ENCODE measurements at regions not wholly inside any gene's neighbourhood (a gene's known extent, or its start where the extent isn't known, plus 50 kb on each side); places are given as distances from the start of the nearest gene placed in this dataset.

- Histone ChIP-seq H3K9me3 (no peaks in the 10 kb centered on the region), H3K27me3 (no peaks in the 10 kb centered on the region), H3K4me3 (no peak overlapping the region), H3K4me1 (no peaks in the 10 kb centered on the region), H3K36me3 (replicated peaks in 1 of 2; ENCODE audit: insufficient read depth in 1 of 2, low read depth in 2 of 2) (no peaks in the 10 kb centered on the region), H3K27ac (no peak overlapping the region)
- TF ChIP-seq POLR2A (IDR thresholded peaks at IDR 0.05): no peak
- TF ChIP-seq, protein P1, sequence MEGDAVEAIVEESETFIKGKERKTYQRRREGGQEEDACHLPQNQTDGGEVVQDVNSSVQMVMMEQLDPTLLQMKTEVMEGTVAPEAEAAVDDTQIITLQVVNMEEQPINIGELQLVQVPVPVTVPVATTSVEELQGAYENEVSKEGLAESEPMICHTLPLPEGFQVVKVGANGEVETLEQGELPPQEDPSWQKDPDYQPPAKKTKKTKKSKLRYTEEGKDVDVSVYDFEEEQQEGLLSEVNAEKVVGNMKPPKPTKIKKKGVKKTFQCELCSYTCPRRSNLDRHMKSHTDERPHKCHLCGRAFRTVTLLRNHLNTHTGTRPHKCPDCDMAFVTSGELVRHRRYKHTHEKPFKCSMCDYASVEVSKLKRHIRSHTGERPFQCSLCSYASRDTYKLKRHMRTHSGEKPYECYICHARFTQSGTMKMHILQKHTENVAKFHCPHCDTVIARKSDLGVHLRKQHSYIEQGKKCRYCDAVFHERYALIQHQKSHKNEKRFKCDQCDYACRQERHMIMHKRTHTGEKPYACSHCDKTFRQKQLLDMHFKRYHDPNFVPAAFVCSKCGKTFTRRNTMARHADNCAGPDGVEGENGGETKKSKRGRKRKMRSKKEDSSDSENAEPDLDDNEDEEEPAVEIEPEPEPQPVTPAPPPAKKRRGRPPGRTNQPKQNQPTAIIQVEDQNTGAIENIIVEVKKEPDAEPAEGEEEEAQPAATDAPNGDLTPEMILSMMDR (IDR thresholded peaks at IDR 0.05): no peak
- no peak for DNase-seq
- intact Hi-C loops (cut with DNase I): no loop called here
- no peak for ATAC-seq
These were observed 406.6 kb upstream of the LARGE1 start for GRCh38 chr22:34326901-34327300.

GRCh38 chr22:34330432-34330831 is 410.2 kb upstream of the LARGE1 start:
- TF ChIP-seq, protein P1 (IDR thresholded peaks at IDR 0.05): no peak
- no peak for TF ChIP-seq POLR2A (IDR thresholded peaks at IDR 0.05)
- no peaks in the 10 kb centered on the region for H3K4me1 ChIP-seq
- H3K27me3 ChIP-seq: no peaks in the 10 kb centered on the region
- H3K27ac ChIP-seq: no peak overlapping the region
- H3K36me3 ChIP-seq (replicated peaks in 1 of 2; ENCODE audit: insufficient read depth in 1 of 2, low read depth in 2 of 2): no peaks in the 10 kb centered on the region
- no peaks in the 10 kb centered on the region for H3K9me3 ChIP-seq
- ATAC-seq (no peak), DNase-seq (no peak)
- WGBS, 2 donors: 80 to 81% methylated on average over 4 of the region's 4 CpGs
- no peak overlapping the region for H3K4me3 ChIP-seq
- intact Hi-C loops (cut with DNase I): no loop called here

GRCh38 chr22:34333285-34333684 is 413.0 kb upstream of the LARGE1 start:
- DNase-seq (no peak), ATAC-seq (no peak)
- Histone ChIP-seq H3K4me3 (no peak overlapping the region), H3K4me1 (no peaks in the 10 kb centered on the region), H3K9me3 (no peaks in the 10 kb centered on the region), H3K27ac (no peak overlapping the region), H3K27me3 (no peaks in the 10 kb centered on the region), H3K36me3 (replicated peaks in 1 of 2; ENCODE audit: insufficient read depth in 1 of 2, low read depth in 2 of 2) (no peaks in the 10 kb centered on the region)
- 63 to 68% methylated on average over 4 of the region's 4 CpGs for WGBS, 2 donors
- TF ChIP-seq, protein P1 (IDR thresholded peaks at IDR 0.05): no peak
- no peak for TF ChIP-seq POLR2A (IDR thresholded peaks at IDR 0.05)
- intact Hi-C loops (cut with DNase I): no loop called here

GRCh38 chr22:34334893-34335292 is 414.6 kb upstream of the LARGE1 start:
- ATAC-seq (no peak), DNase-seq (no peak)
- Histone ChIP-seq H3K4me1 (no peaks in the 10 kb centered on the region), H3K36me3 (replicated peaks in 1 of 2; ENCODE audit: insufficient read depth in 1 of 2, low read depth in 2 of 2) (no peaks in the 10 kb centered on the region), H3K9me3 (no peaks in the 10 kb centered on the region), H3K4me3 (no peak overlapping the region), H3K27ac (no peak overlapping the region), H3K27me3 (no peaks in the 10 kb centered on the region)
- intact Hi-C loops (cut with DNase I): no loop called here
- TF ChIP-seq, protein P1 (IDR thresholded peaks at IDR 0.05): no peak
- no peak for TF ChIP-seq POLR2A (IDR thresholded peaks at IDR 0.05)
- whole genome bisulfite sequencing, 2 donors: 60 to 64% methylated on average over 5 of the region's 5 CpGs

- intact Hi-C loops (cut with DNase I): no loop called here
- Histone ChIP-seq H3K4me1 (no peaks in the 10 kb centered on the region), H3K9me3 (no peaks in the 10 kb centered on the region), H3K36me3 (replicated peaks in 1 of 2; ENCODE audit: insufficient read depth in 1 of 2, low read depth in 2 of 2) (no peaks in the 10 kb centered on the region), H3K4me3 (no peak overlapping the region), H3K27ac (no peak overlapping the region), H3K27me3 (no peaks in the 10 kb centered on the region)
- ATAC-seq: no peak
- no peak for DNase-seq
- TF ChIP-seq, protein P1 (IDR thresholded peaks at IDR 0.05): no peak
- no peak for TF ChIP-seq POLR2A (IDR thresholded peaks at IDR 0.05)
- WGBS, 2 donors: 0 to 8% methylated on average over 1 of the region's 1 CpG
These were observed 424.4 kb upstream of the LARGE1 start for GRCh38 chr22:34344702-34345101.

Measured in body of pancreas (tissue), 4 donors.